ENCODE measurements at regions not wholly inside any gene's neighbourhood (a gene's known extent, or its start where the extent isn't known, plus 50 kb on each side); places are given as distances from the start of the nearest gene placed in this dataset.

DNA sequence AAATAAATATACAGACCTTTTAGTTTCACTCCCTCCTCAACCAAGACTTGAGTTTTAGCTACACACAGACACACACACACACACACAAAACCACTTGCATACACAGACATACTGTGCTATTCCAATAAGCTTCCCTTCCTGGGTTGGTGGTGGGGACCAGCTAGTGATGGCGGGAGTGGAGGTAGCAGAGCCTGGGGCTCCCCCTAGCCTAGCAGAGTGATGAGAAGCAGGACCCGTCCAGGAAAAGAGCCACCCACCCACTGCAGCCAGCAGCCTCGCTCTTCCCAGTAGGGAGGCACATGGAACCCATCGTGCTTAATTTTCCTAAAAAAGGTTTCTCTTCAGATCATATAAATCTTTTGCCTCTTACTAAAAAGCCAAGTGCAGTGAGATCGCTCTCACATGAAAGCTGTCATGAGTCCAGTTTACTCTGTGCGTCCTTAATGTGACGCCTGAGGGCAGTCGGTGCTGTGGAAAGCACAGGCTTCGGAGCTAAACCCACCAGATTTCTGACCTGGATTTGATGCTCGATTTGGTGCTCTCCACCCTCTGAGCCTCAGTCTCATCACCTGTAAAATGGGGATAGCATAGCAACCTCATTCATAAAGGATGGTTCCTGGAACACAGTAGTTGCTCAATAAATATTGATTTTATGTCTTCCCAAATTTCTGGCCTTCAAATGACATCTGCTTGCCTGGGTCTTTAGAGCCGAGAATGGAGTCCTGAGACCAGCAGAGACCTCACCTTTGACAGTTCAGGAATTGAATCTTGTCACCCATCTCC lies 60.1 kb upstream of the YWHAQ start:
- Histone ChIP-seq H3K27ac (ENCODE audit: low read length, poor library complexity, severe bottlenecking) (peak overlapping the region; percentile 14), H3K27me3 (ENCODE audit: control insufficient read depth in 1 of 2, insufficient read depth in 1 of 2, low read length in 2 of 2) (no peaks in the 10 kb centered on the region), H4K91ac (ENCODE audit: low read length) (peak overlapping the region; percentile 36), H4K8ac (ENCODE audit: low read length) (peak overlapping the region; percentile 16), H3K4me3 (ENCODE audit: insufficient read depth in 1 of 2, low read depth in 1 of 2, low read length in 2 of 2) (no peak overlapping the region), H3K36me3 (ENCODE audit: control insufficient read depth in 1 of 2, insufficient read depth in 2 of 2, low read depth in 1 of 2, low read length in 2 of 2) (no peaks in the 10 kb centered on the region), H3K4me2 (ENCODE audit: low read length, poor library complexity, severe bottlenecking) (no peak overlapping the region), H3K79me1 (replicated peaks; ENCODE audit: low read length, poor library complexity, severe bottlenecking) (no peaks in the 10 kb centered on the region), H3K4me1 (ENCODE audit: control insufficient read depth, insufficient read depth, low read depth, low read length) (peaks cover 3% of the 10 kb centered on the region), H2BK12ac (ENCODE audit: low read length in 2 of 2) (peak overlapping the region; percentile 14 to 55), H2BK120ac (ENCODE audit: low read depth, low read length) (peak overlapping the region; percentile 11), H2AK5ac (ENCODE audit: low read length, severe bottlenecking) (no peak overlapping the region), H3K9ac (ENCODE audit: low read length) (peak overlapping the region; percentile 75), H3K4ac (ENCODE audit: low read depth in 1 of 2, low read length in 2 of 2) (peak overlapping the region; percentile 29 to 81), H2AFZ (ENCODE audit: low read depth, low read length) (no peak overlapping the region), H3K14ac (ENCODE audit: low read length in 2 of 2) (no peak overlapping the region), H3K18ac (ENCODE audit: low read depth in 1 of 2, low read length in 2 of 2) (peak overlapping the region; percentile 67 to 77), H3K23ac (ENCODE audit: low read length in 2 of 2) (no peak overlapping the region), H3K9me3 (ENCODE audit: control insufficient read depth, low read length) (no peaks in the 10 kb centered on the region), H2BK15ac (ENCODE audit: low read depth, poor library complexity, severe bottlenecking) (no peak overlapping the region), H2BK5ac (ENCODE audit: low read depth, low read length, poor library complexity, severe bottlenecking) (no peak overlapping the region)
- 88% methylated on average over 10 of the region's 11 CpGs for WGBS
- DNase-seq, result no peak

DNA sequence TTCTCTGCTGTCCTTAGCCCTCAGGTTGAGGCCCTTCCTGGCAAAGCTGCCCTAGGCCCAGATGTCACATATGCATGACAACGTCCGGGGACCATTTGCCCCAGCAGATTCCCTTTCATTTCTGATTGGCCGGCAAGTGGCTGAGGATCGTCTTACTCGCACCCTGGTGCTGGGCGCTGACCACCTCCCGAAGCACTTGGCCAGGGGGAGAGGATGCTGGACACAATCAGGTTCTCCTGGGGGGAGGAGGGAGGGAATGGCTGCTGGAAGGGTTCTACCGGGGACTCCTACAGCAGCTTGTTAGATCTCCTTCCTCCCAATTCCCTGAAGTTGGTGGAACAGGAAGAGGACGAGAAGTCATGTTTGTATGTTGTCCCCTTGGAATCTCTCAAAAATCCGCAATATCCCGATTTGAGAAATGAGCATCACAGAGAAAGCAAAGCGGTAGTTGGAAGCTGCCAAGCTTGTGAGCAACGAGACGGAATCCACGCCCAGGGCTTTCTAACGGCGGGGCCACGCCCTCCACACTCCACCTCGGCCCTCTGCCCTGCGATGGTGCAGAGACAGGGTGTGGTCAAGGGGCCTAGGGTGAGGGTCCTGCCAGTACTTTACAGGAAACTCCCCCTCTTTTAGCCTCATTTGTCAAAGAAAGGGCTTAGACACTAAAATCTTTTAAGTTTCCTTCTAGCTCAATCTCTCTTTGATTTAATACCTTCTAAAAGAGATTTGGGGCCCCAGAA lies 61.8 kb upstream of the YWHAQ start:
- 81% methylated on average over 20 of the region's 20 CpGs for WGBS
- no peak for DNase-seq
- peak overlapping the region; percentile 45 to 61 for H3K18ac ChIP-seq (ENCODE audit: low read depth in 1 of 2, low read length in 2 of 2)
- peak overlapping the region in 1 of 2 experiments; percentile 47 for H3K4ac ChIP-seq (ENCODE audit: low read depth in 1 of 2, low read length in 2 of 2)
- peak overlapping the region; percentile 8 for H2BK120ac ChIP-seq (ENCODE audit: low read depth, low read length)
- H3K4me2 ChIP-seq (ENCODE audit: low read length, poor library complexity, severe bottlenecking), result no peak overlapping the region
- peak overlapping the region in 1 of 2 experiments; percentile 66 for H3K4me3 ChIP-seq (ENCODE audit: insufficient read depth in 1 of 2, low read depth in 1 of 2, low read length in 2 of 2)
- H3K23ac ChIP-seq (ENCODE audit: low read length in 2 of 2), result no peak overlapping the region
- H2AFZ ChIP-seq (ENCODE audit: low read depth, low read length), result no peak overlapping the region
- peaks cover 6% of the 10 kb centered on the region for H3K4me1 ChIP-seq (ENCODE audit: control insufficient read depth, insufficient read depth, low read depth, low read length)
- no peaks in the 10 kb centered on the region for H3K27me3 ChIP-seq (ENCODE audit: control insufficient read depth in 1 of 2, insufficient read depth in 1 of 2, low read length in 2 of 2)
- H3K9ac ChIP-seq (ENCODE audit: low read length), result peak overlapping the region; percentile 84
- H2AK5ac ChIP-seq (ENCODE audit: low read length, severe bottlenecking), result no peak overlapping the region
- no peak overlapping the region for H3K27ac ChIP-seq (ENCODE audit: low read length, poor library complexity, severe bottlenecking)
- peak overlapping the region in 1 of 2 experiments; percentile 92 for H2BK12ac ChIP-seq (ENCODE audit: low read length in 2 of 2)
- no peak overlapping the region for H2BK15ac ChIP-seq (ENCODE audit: low read depth, poor library complexity, severe bottlenecking)
- peak overlapping the region; percentile 65 for H4K8ac ChIP-seq (ENCODE audit: low read length)
- peak overlapping the region; percentile 62 for H4K91ac ChIP-seq (ENCODE audit: low read length)
- no peaks in the 10 kb centered on the region for H3K79me1 ChIP-seq (replicated peaks; ENCODE audit: low read length, poor library complexity, severe bottlenecking)
- H3K9me3 ChIP-seq (ENCODE audit: control insufficient read depth, low read length), result no peaks in the 10 kb centered on the region
- H3K36me3 ChIP-seq (ENCODE audit: control insufficient read depth in 1 of 2, insufficient read depth in 2 of 2, low read depth in 1 of 2, low read length in 2 of 2), result no peaks in the 10 kb centered on the region
- no peak overlapping the region for H3K14ac ChIP-seq (ENCODE audit: low read length in 2 of 2)
- H2BK5ac ChIP-seq (ENCODE audit: low read depth, low read length, poor library complexity, severe bottlenecking), result no peak overlapping the region

DNA sequence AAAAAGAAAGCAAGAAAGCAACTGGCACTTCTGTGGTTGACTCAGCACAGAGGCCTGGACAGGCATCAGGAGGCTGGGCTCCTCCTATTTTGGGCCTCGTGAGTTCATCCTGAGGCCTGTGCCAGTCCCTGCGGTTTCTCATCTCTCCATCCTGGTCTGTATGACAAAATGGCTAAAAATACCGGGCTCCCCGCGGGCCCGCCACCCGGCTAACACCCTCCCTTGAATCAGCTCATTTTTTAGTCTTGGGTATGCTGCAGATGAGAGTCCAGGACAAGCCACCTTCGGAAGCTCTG lies 62.3 kb upstream of the YWHAQ start:
- Histone ChIP-seq H3K14ac (ENCODE audit: low read length in 2 of 2) (no peak overlapping the region), H4K91ac (ENCODE audit: low read length) (peak overlapping the region; percentile 49), H3K9ac (ENCODE audit: low read length) (peak overlapping the region; percentile 84), H2BK5ac (ENCODE audit: low read depth, low read length, poor library complexity, severe bottlenecking) (no peak overlapping the region), H3K4me3 (ENCODE audit: insufficient read depth in 1 of 2, low read depth in 1 of 2, low read length in 2 of 2) (peak overlapping the region in 1 of 2 experiments; percentile 66), H2BK12ac (ENCODE audit: low read length in 2 of 2) (no peak overlapping the region), H3K27me3 (ENCODE audit: control insufficient read depth in 1 of 2, insufficient read depth in 1 of 2, low read length in 2 of 2) (no peaks in the 10 kb centered on the region), H2AFZ (ENCODE audit: low read depth, low read length) (no peak overlapping the region), H2BK120ac (ENCODE audit: low read depth, low read length) (no peak overlapping the region), H3K18ac (ENCODE audit: low read depth in 1 of 2, low read length in 2 of 2) (no peak overlapping the region), H3K4ac (ENCODE audit: low read depth in 1 of 2, low read length in 2 of 2) (peak overlapping the region in 1 of 2 experiments; percentile 52), H2AK5ac (ENCODE audit: low read length, severe bottlenecking) (no peak overlapping the region), H4K8ac (ENCODE audit: low read length) (no peak overlapping the region), H3K9me3 (ENCODE audit: control insufficient read depth, low read length) (no peaks in the 10 kb centered on the region), H3K79me1 (replicated peaks; ENCODE audit: low read length, poor library complexity, severe bottlenecking) (no peaks in the 10 kb centered on the region), H3K36me3 (ENCODE audit: control insufficient read depth in 1 of 2, insufficient read depth in 2 of 2, low read depth in 1 of 2, low read length in 2 of 2) (no peaks in the 10 kb centered on the region), H3K4me1 (ENCODE audit: control insufficient read depth, insufficient read depth, low read depth, low read length) (peaks cover 6% of the 10 kb centered on the region), H2BK15ac (ENCODE audit: low read depth, poor library complexity, severe bottlenecking) (no peak overlapping the region), H3K4me2 (ENCODE audit: low read length, poor library complexity, severe bottlenecking) (no peak overlapping the region), H3K27ac (ENCODE audit: low read length, poor library complexity, severe bottlenecking) (no peak overlapping the region), H3K23ac (ENCODE audit: low read length in 2 of 2) (no peak overlapping the region)
- DNase-seq, result peak; percentile 60
- WGBS, result 82% methylated on average over 8 of the region's 8 CpGs

DNA sequence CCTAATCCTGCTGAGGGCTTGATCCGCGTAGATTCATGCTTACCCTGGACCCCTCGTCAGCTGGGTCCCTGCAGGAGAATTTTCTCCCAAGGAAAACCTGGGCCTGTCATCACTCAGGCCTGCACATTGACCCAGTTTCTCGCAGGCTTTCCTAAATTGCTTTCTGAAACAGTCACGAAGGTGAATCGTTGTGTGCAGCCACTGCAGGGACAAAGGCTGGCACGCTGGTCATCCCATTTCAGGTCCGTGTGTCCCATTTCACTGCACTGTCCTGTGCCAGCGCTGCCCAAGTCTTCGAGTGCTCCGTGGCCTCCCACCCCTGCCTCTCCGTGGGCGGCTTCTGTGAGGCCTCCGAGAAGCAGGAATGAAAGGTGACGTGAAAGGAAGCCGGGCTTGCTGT lies 62.8 kb upstream of the YWHAQ start:
- H4K8ac ChIP-seq (ENCODE audit: low read length), result peak overlapping the region; percentile 49
- no peak overlapping the region for H2BK15ac ChIP-seq (ENCODE audit: low read depth, poor library complexity, severe bottlenecking)
- no peak overlapping the region for H2BK120ac ChIP-seq (ENCODE audit: low read depth, low read length)
- H3K4me3 ChIP-seq (ENCODE audit: insufficient read depth in 1 of 2, low read depth in 1 of 2, low read length in 2 of 2), result peak overlapping the region in 1 of 2 experiments; percentile 46
- no peak overlapping the region for H3K23ac ChIP-seq (ENCODE audit: low read length in 2 of 2)
- no peak overlapping the region for H2BK5ac ChIP-seq (ENCODE audit: low read depth, low read length, poor library complexity, severe bottlenecking)
- no peak overlapping the region for H3K4me2 ChIP-seq (ENCODE audit: low read length, poor library complexity, severe bottlenecking)
- no peak overlapping the region for H2AK5ac ChIP-seq (ENCODE audit: low read length, severe bottlenecking)
- H3K79me1 ChIP-seq (replicated peaks; ENCODE audit: low read length, poor library complexity, severe bottlenecking), result no peaks in the 10 kb centered on the region
- WGBS, result 97% methylated on average over 15 of the region's 16 CpGs
- no peak overlapping the region for H3K18ac ChIP-seq (ENCODE audit: low read depth in 1 of 2, low read length in 2 of 2)
- H2AFZ ChIP-seq (ENCODE audit: low read depth, low read length), result no peak overlapping the region
- H3K27ac ChIP-seq (ENCODE audit: low read length, poor library complexity, severe bottlenecking), result no peak overlapping the region
- DNase-seq, result no peak
- no peak overlapping the region for H3K14ac ChIP-seq (ENCODE audit: low read length in 2 of 2)
- H3K4ac ChIP-seq (ENCODE audit: low read depth in 1 of 2, low read length in 2 of 2), result peak overlapping the region in 1 of 2 experiments; percentile 52
- H3K9ac ChIP-seq (ENCODE audit: low read length), result peak overlapping the region; percentile 84
- no peaks in the 10 kb centered on the region for H3K36me3 ChIP-seq (ENCODE audit: control insufficient read depth in 1 of 2, insufficient read depth in 2 of 2, low read depth in 1 of 2, low read length in 2 of 2)
- H3K4me1 ChIP-seq (ENCODE audit: control insufficient read depth, insufficient read depth, low read depth, low read length), result peaks cover 6% of the 10 kb centered on the region
- H3K27me3 ChIP-seq (ENCODE audit: control insufficient read depth in 1 of 2, insufficient read depth in 1 of 2, low read length in 2 of 2), result no peaks in the 10 kb centered on the region
- peak overlapping the region in 1 of 2 experiments; percentile 23 for H2BK12ac ChIP-seq (ENCODE audit: low read length in 2 of 2)
- H3K9me3 ChIP-seq (ENCODE audit: control insufficient read depth, low read length), result no peaks in the 10 kb centered on the region
- H4K91ac ChIP-seq (ENCODE audit: low read length), result peak overlapping the region; percentile 49
